ENCODE measurements at regions not wholly inside any gene's neighbourhood (a gene's known extent, or its start where the extent isn't known, plus 50 kb on each side); places are given as distances from the start of the nearest gene placed in this dataset.

- H3K36me3 ChIP-seq: no peaks in the 10 kb centered on the region
- H3K9me3 ChIP-seq: peaks cover 0 to 5% (median 0%) of the 10 kb centered on the region in 4 donors
- no peak for TF ChIP-seq POLR2A (IDR thresholded peaks at IDR 0.05)
- TF ChIP-seq EP300 (IDR thresholded peaks at IDR 0.05): no peak
- no peak for TF ChIP-seq POLR2AphosphoS5 (IDR thresholded peaks at IDR 0.05)
- no peak for TF ChIP-seq CTCF (IDR thresholded peaks at IDR 0.05)
- H3K27ac ChIP-seq: no peak overlapping the region
- H3K4me1 ChIP-seq: no peaks in the 10 kb centered on the region
- intact Hi-C loops (cut with DNase I; ENCODE audit: low total_unique reads): no loop called here
- 85 to 91% (median 89%) methylated on average over 5 of the region's 5 CpGs for WGBS, 5 donors
- DNase-seq: no peak
- H3K27me3 ChIP-seq: no peaks in the 10 kb centered on the region
- no peak overlapping the region for H3K4me3 ChIP-seq
Observed at GRCh38 chr9:22588918-22589317, 142.3 kb downstream of the DMRTA1 start.

- Histone ChIP-seq H3K27me3 (no peaks in the 10 kb centered on the region), H3K4me1 (no peaks in the 10 kb centered on the region), H3K4me3 (no peak overlapping the region), H3K9me3 (peaks cover 0 to 5% (median 0%) of the 10 kb centered on the region in 4 donors), H3K36me3 (no peaks in the 10 kb centered on the region), H3K27ac (no peak overlapping the region)
- DNase-seq: no peak
- TF ChIP-seq POLR2A (IDR thresholded peaks at IDR 0.05) (no peak), CTCF (IDR thresholded peaks at IDR 0.05) (no peak), POLR2AphosphoS5 (IDR thresholded peaks at IDR 0.05) (no peak), EP300 (IDR thresholded peaks at IDR 0.05) (no peak)
- 78 to 98% (median 90%) methylated on average over 1 of the region's 1 CpG for WGBS, 5 donors
- intact Hi-C loops (cut with DNase I; ENCODE audit: low total_unique reads): no loop called here
Observed at GRCh38 chr9:22590336-22591033, 143.9 kb downstream of the DMRTA1 start.

- TF ChIP-seq CTCF (IDR thresholded peaks at IDR 0.05) (no peak), POLR2A (IDR thresholded peaks at IDR 0.05) (no peak), EP300 (IDR thresholded peaks at IDR 0.05) (no peak), POLR2AphosphoS5 (IDR thresholded peaks at IDR 0.05) (no peak)
Observed at GRCh38 chr9:22595805-22596204, 149.2 kb downstream of the DMRTA1 start.

GRCh38 chr9:22617156-22617555 lies 170.5 kb downstream of the DMRTA1 start:
- WGBS, 5 donors: 36 to 69% (median 55%) methylated on average over 2 of the region's 2 CpGs
- Histone ChIP-seq H3K4me1 (no peaks in the 10 kb centered on the region), H3K36me3 (no peaks in the 10 kb centered on the region), H3K4me3 (no peak overlapping the region), H3K27ac (no peak overlapping the region), H3K27me3 (no peaks in the 10 kb centered on the region), H3K9me3 (peaks cover 0 to 6% (median 2%) of the 10 kb centered on the region in 4 donors)
- intact Hi-C loops (cut with DNase I; ENCODE audit: low total_unique reads): no loop called here
- no peak for DNase-seq
- TF ChIP-seq EP300 (IDR thresholded peaks at IDR 0.05): no peak
- TF ChIP-seq POLR2A (IDR thresholded peaks at IDR 0.05): no peak
- no peak for TF ChIP-seq CTCF (IDR thresholded peaks at IDR 0.05)
- TF ChIP-seq POLR2AphosphoS5 (IDR thresholded peaks at IDR 0.05): no peak

More at GRCh38 chr9:22595805-22596204, 149.2 kb downstream of the DMRTA1 start:
- WGBS, 5 donors: 87 to 96% (median 90%) methylated on average over 3 of the region's 3 CpGs
- Histone ChIP-seq H3K4me3 (no peak overlapping the region), H3K27ac (no peak overlapping the region), H3K27me3 (no peaks in the 10 kb centered on the region), H3K9me3 (no peaks in the 10 kb centered on the region), H3K36me3 (no peaks in the 10 kb centered on the region), H3K4me1 (no peaks in the 10 kb centered on the region)
- no peak for DNase-seq
- intact Hi-C loops (cut with DNase I; ENCODE audit: low total_unique reads): no loop called here
